ENCODE measurements at regions not wholly inside any gene's neighbourhood (a gene's known extent, or its start where the extent isn't known, plus 50 kb on each side); places are given as distances from the start of the nearest gene placed in this dataset.

DNA sequence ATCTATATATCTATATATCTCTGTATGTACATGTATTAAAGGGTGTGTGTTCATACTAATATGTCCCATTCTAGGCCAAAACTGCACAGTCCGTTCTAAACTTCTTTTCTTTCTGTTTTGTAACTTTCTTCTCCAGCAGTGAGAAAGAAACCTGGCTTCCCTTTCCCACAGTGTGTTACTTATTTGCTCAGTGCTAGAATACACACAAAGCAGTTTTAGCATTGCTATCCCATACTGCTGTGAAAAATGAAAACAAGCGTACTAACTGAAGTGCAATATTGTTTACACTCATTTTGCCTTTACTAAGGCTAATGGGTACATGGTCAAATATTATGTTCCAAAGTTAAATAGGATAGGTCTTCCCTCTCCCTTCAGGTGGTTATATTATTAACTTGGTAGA lies 163.9 kb downstream of the LEPR start:
- no peak for DNase-seq (ENCODE audit: low read depth)
- TF ChIP-seq CTCF (IDR thresholded peaks at IDR 0.05; ENCODE audit: insufficient read depth, low read depth, low read length, missing control alignments) = no peak

DNA sequence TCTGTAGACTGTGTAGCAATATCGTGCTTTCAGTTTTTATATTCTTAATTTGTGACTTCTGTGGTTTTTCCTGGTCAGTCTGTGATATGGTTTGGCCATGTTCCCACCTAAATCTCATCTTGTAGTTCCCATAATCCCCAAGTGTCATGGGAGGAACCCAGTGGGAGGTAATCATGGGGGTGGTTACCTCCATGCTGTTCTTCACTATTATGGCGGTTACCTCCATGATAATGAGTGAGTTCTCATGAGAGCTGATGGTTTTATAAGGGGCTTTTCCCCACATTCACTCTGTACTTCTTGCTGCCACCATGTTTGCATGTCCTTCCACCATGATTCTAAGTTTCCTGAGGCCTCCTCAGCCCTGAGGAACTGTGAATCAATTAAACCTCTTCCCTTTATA lies 169.8 kb downstream of the LEPR start:
- no peak for TF ChIP-seq CTCF (IDR thresholded peaks at IDR 0.05; ENCODE audit: insufficient read depth, low read depth, low read length, missing control alignments)

More for the DNA sequence above, 163.9 kb downstream of the LEPR start:
- no peak overlapping the region for H3K4me3 ChIP-seq (ENCODE audit: low read length)

GRCh38 chr1:65593516-65593915 lies 173.0 kb downstream of the LEPR start:
- no peak for DNase-seq (ENCODE audit: low read depth)
- no peak for TF ChIP-seq CTCF (IDR thresholded peaks at IDR 0.05; ENCODE audit: insufficient read depth, low read depth, low read length, missing control alignments)
- H3K4me3 ChIP-seq (ENCODE audit: low read length) = no peak overlapping the region

More for the DNA sequence above, 169.8 kb downstream of the LEPR start:
- DNase-seq (ENCODE audit: low read depth) = no peak
- no peak overlapping the region for H3K4me3 ChIP-seq (ENCODE audit: low read length)

DNA sequence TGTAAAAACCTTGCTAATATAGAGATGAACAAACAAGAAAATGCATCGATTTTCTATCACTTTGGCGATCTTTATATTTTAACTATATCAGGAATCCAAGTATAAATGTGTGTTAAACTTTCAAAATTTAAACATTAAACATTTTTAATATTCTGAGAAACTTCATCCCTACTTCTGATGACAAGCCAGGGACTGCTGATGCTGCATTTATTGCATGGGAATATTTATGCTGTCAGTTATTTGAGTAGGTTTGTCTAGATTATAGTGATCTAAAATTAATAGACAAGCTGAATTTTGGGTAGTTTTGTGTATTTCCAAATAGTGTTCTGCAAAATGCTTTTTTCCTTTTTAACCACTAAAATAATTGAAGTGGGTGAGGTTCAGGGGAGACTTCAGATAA lies 175.3 kb downstream of the LEPR start:
- TF ChIP-seq CTCF (IDR thresholded peaks at IDR 0.05; ENCODE audit: insufficient read depth, low read depth, low read length, missing control alignments) = no peak
- DNase-seq (ENCODE audit: low read depth) = no peak
- no peak overlapping the region for H3K4me3 ChIP-seq (ENCODE audit: low read length)

DNA sequence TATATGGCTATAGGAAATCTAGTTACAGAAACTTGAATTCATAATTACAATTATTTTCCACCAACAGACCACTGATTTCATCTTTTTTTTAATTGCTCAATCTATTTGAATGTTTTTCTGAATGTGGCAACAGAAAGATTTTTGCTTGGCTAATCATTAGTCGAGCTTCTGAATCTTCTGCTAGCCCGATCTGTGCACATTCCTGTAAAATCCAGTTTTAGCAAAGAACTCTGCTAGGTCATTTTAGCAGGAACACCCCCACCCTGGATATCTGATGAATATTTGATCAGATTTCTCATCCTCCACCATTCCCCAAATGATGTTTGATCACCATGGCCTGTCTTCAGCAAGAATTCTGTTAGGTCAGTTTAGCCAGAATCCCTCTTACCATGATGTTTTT lies 176.3 kb downstream of the LEPR start:
- H3K4me3 ChIP-seq (ENCODE audit: low read length) = no peak overlapping the region
- no peak for TF ChIP-seq CTCF (IDR thresholded peaks at IDR 0.05; ENCODE audit: insufficient read depth, low read depth, low read length, missing control alignments)
- DNase-seq (ENCODE audit: low read depth) = no peak

DNA sequence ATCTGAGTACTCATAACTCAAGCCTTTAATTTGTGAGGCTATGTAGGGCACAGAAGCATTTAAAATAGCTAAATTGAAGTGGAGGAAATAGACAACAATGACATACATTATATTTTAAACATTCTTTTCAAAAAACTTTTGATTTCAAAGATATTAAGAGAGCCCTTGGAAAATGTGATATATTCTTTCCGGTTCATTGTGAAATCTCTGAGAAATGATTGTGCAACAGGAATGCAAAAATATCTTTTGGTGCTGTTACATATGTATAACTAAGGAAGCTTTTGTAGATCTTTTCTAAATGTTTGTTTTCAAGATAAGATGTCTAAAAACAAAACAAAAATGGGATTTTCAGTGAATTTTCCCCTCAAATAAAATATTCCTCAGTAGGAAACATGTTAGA lies 185.2 kb downstream of the LEPR start:
- peak; percentile 24 for DNase-seq (ENCODE audit: low read depth)
- TF ChIP-seq CTCF (IDR thresholded peaks at IDR 0.05; ENCODE audit: insufficient read depth, low read depth, low read length, missing control alignments) = no peak
- no peak overlapping the region for H3K4me3 ChIP-seq (ENCODE audit: low read length)

DNA sequence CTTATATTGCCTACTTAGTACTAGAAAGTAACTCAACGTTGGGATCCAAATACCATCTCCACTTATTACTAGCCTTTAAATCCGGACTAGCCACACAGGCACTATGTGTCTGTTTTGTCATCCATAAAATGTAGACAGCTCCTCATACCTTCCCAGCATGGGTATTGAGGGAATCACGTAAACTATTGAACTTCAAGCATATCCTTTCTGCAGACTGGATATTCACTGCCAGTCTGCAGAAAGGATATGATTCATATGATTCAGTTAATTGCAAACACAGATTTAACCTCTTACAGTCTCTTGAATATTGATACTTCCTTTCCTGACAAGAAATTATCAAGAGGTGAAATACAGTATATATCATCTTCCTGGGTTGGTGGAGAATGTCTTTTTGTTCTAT lies 186.0 kb downstream of the LEPR start:
- TF ChIP-seq CTCF (IDR thresholded peaks at IDR 0.05; ENCODE audit: insufficient read depth, low read depth, low read length, missing control alignments) = no peak

More for the DNA sequence above, 186.0 kb downstream of the LEPR start:
- no peak overlapping the region for H3K4me3 ChIP-seq (ENCODE audit: low read length)
- DNase-seq (ENCODE audit: low read depth) = peak; percentile 1
